ENCODE measurements at regions not wholly inside any gene's neighbourhood (a gene's known extent, or its start where the extent isn't known, plus 50 kb on each side); places are given as distances from the start of the nearest gene placed in this dataset.

DNA sequence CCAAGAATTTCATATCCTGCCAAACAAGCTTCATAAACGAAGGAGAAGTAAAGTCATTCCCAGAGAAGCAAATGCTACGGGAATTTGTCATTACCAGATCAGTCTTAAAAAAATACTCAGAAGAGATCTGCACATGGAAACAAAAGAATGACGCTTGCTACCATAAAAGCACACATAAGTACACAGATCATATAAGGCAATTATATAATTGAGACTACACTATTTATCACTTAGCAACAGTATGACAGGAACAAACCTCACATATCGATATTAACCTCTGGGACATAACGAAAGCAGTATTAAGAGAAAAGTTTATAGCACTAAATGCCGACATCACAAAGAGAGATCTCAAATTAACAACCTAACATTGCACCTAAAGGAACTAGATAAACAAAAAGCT is 67.6 kb upstream of the TMEM200A start:
- TF ChIP-seq, protein P1, sequence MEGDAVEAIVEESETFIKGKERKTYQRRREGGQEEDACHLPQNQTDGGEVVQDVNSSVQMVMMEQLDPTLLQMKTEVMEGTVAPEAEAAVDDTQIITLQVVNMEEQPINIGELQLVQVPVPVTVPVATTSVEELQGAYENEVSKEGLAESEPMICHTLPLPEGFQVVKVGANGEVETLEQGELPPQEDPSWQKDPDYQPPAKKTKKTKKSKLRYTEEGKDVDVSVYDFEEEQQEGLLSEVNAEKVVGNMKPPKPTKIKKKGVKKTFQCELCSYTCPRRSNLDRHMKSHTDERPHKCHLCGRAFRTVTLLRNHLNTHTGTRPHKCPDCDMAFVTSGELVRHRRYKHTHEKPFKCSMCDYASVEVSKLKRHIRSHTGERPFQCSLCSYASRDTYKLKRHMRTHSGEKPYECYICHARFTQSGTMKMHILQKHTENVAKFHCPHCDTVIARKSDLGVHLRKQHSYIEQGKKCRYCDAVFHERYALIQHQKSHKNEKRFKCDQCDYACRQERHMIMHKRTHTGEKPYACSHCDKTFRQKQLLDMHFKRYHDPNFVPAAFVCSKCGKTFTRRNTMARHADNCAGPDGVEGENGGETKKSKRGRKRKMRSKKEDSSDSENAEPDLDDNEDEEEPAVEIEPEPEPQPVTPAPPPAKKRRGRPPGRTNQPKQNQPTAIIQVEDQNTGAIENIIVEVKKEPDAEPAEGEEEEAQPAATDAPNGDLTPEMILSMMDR (IDR thresholded peaks at IDR 0.05; ENCODE audit: extremely low read depth, insufficient read depth, missing control alignments): no peak

DNA sequence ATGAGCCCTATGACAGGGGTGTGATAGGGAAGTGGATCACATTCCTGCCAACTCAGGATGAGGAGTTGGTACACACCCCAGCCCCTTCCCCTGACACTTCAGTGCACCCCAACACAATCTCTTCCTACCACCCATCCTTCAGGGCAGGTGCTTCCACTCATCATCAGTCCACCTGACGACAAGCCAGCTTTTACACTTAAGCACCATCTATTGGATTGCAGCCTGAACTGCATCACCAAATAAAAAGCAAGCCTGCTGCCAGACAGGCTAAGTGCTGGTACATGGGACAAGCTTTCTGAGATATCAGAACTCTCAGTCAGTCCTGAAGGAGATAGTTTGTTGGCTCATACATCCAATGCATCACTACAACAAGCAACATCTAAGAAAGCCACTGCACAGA is 69.0 kb upstream of the TMEM200A start:
- in situ Hi-C loops (cut with MboI; ENCODE audit: low pct_unique_long_range_greater_than_20kb, low sequenced_read_pairs, unreplicated experiment): no loop called here
- no peak for DNase-seq (ENCODE audit: low spot score)

More for the DNA sequence above, 67.6 kb upstream of the TMEM200A start:
- in situ Hi-C loops (cut with MboI; ENCODE audit: low pct_unique_long_range_greater_than_20kb, low sequenced_read_pairs, unreplicated experiment): no loop called here
- no peak for DNase-seq (ENCODE audit: low spot score)

DNA sequence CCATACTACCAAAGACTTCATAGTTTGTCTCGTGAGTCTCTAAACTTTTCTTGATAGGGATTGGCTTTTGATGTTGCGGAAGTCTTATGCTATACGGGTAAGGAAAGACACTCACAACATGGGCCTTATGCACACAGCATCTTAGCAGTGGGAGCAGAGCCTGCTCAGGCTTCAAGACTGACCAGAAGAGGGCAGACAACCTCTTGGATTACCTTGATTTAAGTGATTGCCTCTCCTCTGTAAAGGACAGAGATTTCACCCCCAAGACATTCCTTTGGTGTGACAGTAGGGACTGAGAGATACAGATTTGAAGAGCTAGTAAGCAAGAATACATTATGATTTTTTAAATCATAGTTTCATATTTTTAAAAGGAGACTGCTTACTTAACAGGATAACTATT is 71.0 kb upstream of the SAMD3 start:
- TF ChIP-seq, protein P1 (IDR thresholded peaks at IDR 0.05; ENCODE audit: extremely low read depth, insufficient read depth, missing control alignments): peak; percentile 67
- in situ Hi-C loops (cut with MboI; ENCODE audit: low pct_unique_long_range_greater_than_20kb, low sequenced_read_pairs, unreplicated experiment): no loop called here
- peak; percentile 51 for DNase-seq (ENCODE audit: low spot score)

More for the DNA sequence above, 69.0 kb upstream of the TMEM200A start:
- TF ChIP-seq, protein P1 (IDR thresholded peaks at IDR 0.05; ENCODE audit: extremely low read depth, insufficient read depth, missing control alignments): peak; percentile 2

DNA sequence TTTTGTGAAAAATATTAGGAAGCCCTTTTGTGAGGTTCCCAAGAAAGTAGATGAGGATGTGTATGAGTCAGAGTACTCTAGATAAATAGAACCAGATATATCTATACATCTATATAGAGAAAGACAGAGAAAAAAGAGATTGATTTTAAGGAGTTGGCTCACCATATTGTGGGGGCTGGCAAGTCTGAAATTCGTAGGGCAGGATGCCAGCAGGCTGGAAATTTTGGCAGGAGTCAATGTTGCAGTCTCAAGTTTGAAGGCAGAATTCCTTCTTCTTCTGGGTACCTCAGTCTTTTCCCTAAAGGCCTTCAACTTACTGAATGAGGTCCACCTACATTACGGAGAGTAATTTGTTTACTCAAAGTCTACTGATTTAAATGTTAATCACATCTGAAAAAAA is 65.3 kb upstream of the SAMD3 start:
- no peak for DNase-seq (ENCODE audit: low spot score)
- in situ Hi-C loops (cut with MboI; ENCODE audit: low pct_unique_long_range_greater_than_20kb, low sequenced_read_pairs, unreplicated experiment): no loop called here
- TF ChIP-seq, protein P1 (IDR thresholded peaks at IDR 0.05; ENCODE audit: extremely low read depth, insufficient read depth, missing control alignments): no peak

DNA sequence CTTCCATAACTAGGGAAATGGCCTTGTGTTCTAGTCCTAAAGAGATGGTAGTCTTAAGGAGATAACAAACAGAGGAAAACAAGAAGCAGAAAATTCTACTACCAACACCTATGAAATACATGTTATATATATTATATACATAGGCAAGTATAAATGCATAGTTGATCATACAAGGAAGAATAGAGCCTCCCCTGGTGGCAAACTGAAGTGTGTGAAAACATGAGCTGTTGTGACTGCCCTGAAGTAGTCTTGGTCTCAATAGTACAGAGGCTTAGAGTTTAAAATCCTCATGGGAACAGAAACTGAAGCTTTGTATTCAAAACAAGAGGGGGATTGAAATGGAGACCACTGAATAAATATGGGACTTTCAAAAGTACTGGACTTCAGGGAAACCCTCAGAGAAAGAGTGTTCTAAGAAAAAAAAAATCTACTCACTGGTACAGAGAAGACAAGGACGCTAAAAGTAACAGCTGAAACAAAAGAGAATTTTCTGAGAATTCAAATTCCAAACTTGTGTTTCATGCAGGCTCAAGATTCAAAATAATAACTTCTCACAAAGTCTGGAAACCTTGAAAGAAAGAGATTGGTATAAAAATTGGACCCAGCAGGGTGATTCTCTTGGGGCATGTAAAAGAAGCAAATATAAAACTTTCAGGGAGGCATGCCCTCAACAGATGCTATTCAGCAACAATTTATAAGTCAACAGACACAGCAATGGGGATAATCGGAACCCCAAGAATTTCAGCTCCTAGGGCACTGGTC is 59.7 kb upstream of the SAMD3 start:
- TF ChIP-seq, protein P1 (IDR thresholded peaks at IDR 0.05; ENCODE audit: extremely low read depth, insufficient read depth, missing control alignments): peak; percentile 41
- in situ Hi-C loops (cut with MboI; ENCODE audit: low pct_unique_long_range_greater_than_20kb, low sequenced_read_pairs, unreplicated experiment): no loop called here
- peak; percentile 22 for DNase-seq (ENCODE audit: low spot score)

DNA sequence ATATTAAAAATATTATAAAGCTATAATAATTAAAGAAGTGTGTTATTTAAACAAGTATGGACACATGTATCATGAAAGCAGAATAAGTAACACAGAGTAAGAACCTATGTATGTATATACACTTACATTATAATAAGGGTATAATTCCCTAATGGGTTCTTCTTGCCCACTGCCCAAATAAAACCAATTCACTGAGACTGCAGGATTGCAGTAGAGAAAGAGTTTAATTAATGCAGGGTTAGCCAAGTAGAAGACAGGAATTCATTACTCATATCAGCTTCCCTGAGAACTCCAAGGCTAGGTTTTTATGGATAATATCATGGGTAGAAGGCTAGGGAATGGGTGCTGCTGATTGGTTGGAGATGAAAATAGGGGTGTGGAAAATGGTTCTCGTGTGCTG is 53.8 kb upstream of the SAMD3 start:
- no peak for DNase-seq (ENCODE audit: low spot score)
- TF ChIP-seq, protein P1 (IDR thresholded peaks at IDR 0.05; ENCODE audit: extremely low read depth, insufficient read depth, missing control alignments): no peak
- in situ Hi-C loops (cut with MboI; ENCODE audit: low pct_unique_long_range_greater_than_20kb, low sequenced_read_pairs, unreplicated experiment): no loop called here

All from GM13977 (cell line).